DMS 273 (cell line): ENCODE measurements at regions not wholly inside any gene's neighbourhood (a gene's known extent, or its start where the extent isn't known, plus 50 kb on each side); places are given as distances from the start of the nearest gene placed in this dataset.

Experiments
- DNase-seq: peaks from one replicate; lab custom pipeline; 2025; ENCODE audit not compliant: unreplicated experiment; lab: John Stamatoyannopoulos, UW

DNA sequence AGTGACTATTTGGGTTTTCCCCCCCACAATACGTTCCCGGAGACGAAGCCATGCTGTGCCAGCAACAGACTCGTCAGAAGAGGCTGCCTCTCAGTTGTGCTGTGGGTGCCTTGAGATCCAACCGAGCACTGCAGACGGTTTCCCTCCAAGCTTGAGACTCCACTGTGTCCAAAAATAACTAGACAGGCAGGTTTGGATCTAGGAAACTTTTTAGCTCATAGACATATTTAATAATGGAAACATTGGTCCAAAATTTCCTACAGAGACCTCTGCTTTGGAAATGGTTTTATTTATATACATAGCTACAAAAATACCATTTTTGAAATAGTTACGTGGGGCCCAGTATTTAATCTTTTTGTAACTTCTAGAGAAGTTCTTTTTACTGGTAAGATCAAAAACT lies 63.1 kb upstream of the SPATS2L start:
- DNase-seq: no peak

DNA sequence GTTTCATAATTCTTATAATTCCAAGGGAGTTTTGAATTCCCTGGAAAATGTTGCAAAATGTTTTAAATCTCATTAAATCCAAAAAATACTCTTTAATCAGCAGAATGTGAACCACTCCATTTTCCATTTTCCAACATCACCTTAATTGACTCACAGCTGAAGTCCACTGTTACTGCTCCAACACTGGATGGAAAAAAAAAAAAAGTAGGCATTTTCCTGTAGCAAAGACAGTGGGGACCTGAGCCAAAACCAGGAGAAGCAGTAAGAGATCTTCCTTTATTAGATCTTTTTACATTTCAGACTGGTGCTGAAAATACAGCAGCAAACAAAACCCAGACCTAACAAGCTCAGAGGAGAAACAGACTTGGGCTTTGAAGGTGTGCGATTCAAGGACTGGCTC lies 62.4 kb upstream of the SPATS2L start:
- no peak for DNase-seq

DNA sequence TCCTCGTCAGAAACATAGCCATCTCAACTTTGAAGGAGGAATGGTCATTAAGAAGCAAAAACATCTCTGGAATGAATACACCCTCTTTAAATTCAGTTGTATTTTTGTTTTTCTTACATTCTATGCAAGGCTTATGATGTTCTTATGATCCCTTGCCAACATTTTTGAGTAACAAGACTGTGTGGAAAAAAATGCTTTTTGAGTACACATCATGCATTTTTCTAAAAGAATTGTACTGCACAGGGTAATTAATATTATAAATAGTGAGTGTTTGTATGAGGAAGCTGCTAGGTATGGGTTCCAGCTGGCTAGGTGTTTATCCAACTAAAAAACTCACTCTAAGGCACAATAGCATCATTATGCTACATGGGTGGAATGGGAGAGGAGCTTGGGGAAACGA lies 59.0 kb upstream of the SPATS2L start:
- no peak for DNase-seq

DNA sequence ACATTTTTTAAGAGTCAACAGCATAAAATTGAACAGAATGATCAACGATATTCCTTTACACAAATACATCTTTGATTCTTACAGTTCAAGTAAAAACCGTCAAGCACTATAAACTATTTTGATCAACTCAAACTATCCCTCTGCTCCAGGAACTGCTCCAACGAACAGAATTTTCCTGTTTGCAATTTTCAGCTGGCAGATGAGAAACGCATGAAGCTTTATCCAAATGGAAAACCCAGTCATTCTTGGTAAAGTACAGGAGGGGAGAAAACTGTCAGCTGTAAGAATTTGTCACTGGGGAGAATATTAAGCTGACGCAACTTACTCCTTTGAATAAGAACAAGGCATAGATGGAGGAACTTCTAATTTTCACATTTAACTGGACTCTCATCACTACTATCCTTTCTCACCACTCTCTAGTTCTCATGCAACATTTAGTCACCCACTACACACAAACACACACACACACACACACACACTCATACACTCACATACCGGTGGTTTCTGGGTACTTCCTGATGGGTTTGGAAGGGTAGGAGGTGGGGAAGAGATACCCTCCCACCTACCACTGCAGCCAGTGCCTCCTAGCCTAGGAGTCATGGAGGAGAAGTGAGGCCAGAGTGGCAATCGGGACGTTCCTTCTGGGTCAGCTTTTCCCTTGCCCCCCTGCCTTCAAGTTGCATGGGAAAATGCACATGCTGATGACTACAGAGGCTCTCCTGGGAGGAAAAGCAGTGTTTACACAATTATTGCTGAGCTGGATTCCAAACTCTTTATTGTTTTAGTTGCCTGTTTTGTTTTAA lies 54.0 kb upstream of the SPATS2L start:
- no peak for DNase-seq

DNA sequence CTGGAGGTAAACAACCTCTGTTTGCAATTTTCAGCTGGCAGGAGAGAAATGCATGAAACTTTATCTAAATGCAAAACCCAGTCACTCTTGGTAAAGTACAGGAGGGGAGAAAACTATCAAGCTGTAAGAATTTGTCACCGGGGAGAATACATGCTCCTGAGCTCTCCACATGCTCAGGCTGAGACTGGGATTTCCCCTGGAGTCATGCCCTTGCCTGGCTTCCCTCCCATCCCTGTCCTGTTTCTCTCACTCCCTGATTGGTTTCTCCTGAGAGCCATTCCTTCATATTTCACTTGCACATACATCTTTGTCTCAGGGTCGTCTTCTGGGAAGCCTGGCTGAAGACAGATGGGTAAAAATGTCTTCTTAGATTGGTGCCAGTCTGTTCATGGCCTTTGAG lies 52.9 kb upstream of the SPATS2L start:
- no peak for DNase-seq

DNA sequence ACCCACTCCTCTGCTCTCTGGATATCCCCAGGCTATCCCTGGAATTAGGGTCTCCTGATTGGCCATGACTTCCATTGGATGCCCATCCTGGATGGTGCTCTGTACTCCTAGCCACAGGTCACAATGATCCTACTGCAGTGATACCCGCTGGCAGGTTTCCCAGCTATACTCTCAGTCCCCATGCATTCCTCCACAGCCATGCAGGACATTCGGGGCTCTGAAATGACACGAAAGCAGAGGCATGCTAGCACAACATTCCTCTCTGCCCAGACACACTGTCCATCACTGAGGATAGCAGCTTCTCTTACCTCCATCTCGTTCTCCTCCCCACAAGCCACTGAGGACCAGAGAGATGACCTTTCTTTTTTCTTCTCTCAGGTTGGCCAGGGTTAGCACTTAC lies 51.7 kb upstream of the SPATS2L start:
- DNase-seq: no peak

DNA sequence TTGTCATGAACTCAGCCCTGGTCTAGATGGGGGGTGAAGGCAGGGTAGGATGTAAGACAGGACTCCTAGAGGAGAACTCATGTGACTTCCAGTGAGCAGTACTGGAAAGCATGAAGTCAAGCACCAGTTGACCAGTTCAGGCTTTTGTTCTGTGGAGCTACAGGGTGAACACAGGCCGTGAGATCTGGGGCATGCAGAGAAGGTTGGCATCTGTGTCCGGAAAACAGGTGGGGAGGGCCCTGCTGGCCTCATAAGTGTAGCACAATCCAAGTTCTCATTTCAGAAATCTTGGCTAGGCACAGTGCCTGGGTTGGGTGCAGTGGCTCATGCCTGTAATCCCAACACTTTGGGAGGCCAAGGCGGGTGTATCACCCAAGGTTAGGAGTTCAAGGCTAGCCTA lies 50.9 kb upstream of the SPATS2L start:
- no peak for DNase-seq
